IgD-negative memory B cell (primary cell): ENCODE measurements at regions not wholly inside any gene's neighbourhood (a gene's known extent, or its start where the extent isn't known, plus 50 kb on each side); places are given as distances from the start of the nearest gene placed in this dataset.

Experiments
- H3K27ac Mint-ChIP-seq, 3 donors: one replicate each; pipeline ENCODE4 v1.8.0; 2020 to 2022; ENCODE audit warnings: mild to moderate bottlenecking in 3 of 3, mixed read lengths in 3 of 3, moderate library complexity in 1 of 3
- H3K27me3 Mint-ChIP-seq: one replicate; pipeline ENCODE4 v1.8.0; 2021; ENCODE audit warnings: mixed read lengths
- H3K36me3 Mint-ChIP-seq: one replicate; pipeline ENCODE4 v1.8.0; 2020; ENCODE audit warnings: mild to moderate bottlenecking, mixed read lengths
- H3K4me1 Mint-ChIP-seq, 3 donors: one replicate each; pipeline ENCODE4 v1.8.0; 2020 to 2022; ENCODE audit warnings: mixed read lengths in 3 of 3, mild to moderate bottlenecking in 1 of 3
- H3K4me3 Mint-ChIP-seq, 4 donors: one replicate each; pipeline ENCODE4 v1.8.0; 2020 to 2022; ENCODE audit warnings: mild to moderate bottlenecking in 4 of 4, mixed read lengths in 4 of 4, moderate library complexity in 3 of 4
- H3K9me3 Mint-ChIP-seq, 3 donors: one replicate each; pipeline ENCODE4 v1.8.0; 2020 to 2021; ENCODE audit warnings: mixed read lengths in 3 of 3, mild to moderate bottlenecking in 1 of 3

- H3K27me3 Mint-ChIP-seq = no peaks in the 10 kb centered on the region
- H3K4me3 Mint-ChIP-seq = no peak overlapping the region
- peaks cover 2% of the 10 kb centered on the region for H3K36me3 Mint-ChIP-seq
- H3K27ac Mint-ChIP-seq = no peak overlapping the region
- H3K4me1 Mint-ChIP-seq = no peaks in the 10 kb centered on the region
- H3K9me3 Mint-ChIP-seq = peaks cover 4 to 16% (median 9%) of the 10 kb centered on the region in 3 donors
These were observed 170.0 kb upstream of the TSHZ3 start for GRCh38 chr19:31519256-31519655.

GRCh38 chr19:31519908-31520307 is 170.7 kb upstream of the TSHZ3 start:
- Mint-ChIP-seq H3K4me3 (no peak overlapping the region), H3K27ac (no peak overlapping the region), H3K4me1 (no peaks in the 10 kb centered on the region)

GRCh38 chr19:31520633-31521032 is 171.4 kb upstream of the TSHZ3 start:
- Mint-ChIP-seq H3K4me1 (no peaks in the 10 kb centered on the region), H3K9me3 (peaks cover 9 to 21% (median 13%) of the 10 kb centered on the region in 3 donors), H3K27ac (no peak overlapping the region), H3K36me3 (peaks cover 2% of the 10 kb centered on the region), H3K27me3 (no peaks in the 10 kb centered on the region), H3K4me3 (no peak overlapping the region)

More at GRCh38 chr19:31519908-31520307, 170.7 kb upstream of the TSHZ3 start:
- H3K9me3 Mint-ChIP-seq = peaks cover 7 to 16% (median 9%) of the 10 kb centered on the region in 3 donors
- H3K36me3 Mint-ChIP-seq = peaks cover 2% of the 10 kb centered on the region
- no peaks in the 10 kb centered on the region for H3K27me3 Mint-ChIP-seq

GRCh38 chr19:31525610-31526147 is 176.4 kb upstream of the TSHZ3 start:
- H3K4me1 Mint-ChIP-seq = peaks cover 0 to 2% (median 0%) of the 10 kb centered on the region in 3 donors
- H3K4me3 Mint-ChIP-seq = peak overlapping the region in 1 of 4 donors; percentile 45
- H3K9me3 Mint-ChIP-seq = peaks cover 9 to 24% (median 18%) of the 10 kb centered on the region in 3 donors
- peaks cover 2% of the 10 kb centered on the region for H3K36me3 Mint-ChIP-seq
- H3K27me3 Mint-ChIP-seq = no peaks in the 10 kb centered on the region
- H3K27ac Mint-ChIP-seq = no peak overlapping the region

- H3K36me3 Mint-ChIP-seq = peaks cover 2% of the 10 kb centered on the region
- no peaks in the 10 kb centered on the region for H3K27me3 Mint-ChIP-seq
- peaks cover 7 to 20% (median 15%) of the 10 kb centered on the region in 3 donors for H3K9me3 Mint-ChIP-seq
These were observed 178.2 kb upstream of the TSHZ3 start for GRCh38 chr19:31527443-31527842.

GRCh38 chr19:31528261-31528660 is 179.0 kb upstream of the TSHZ3 start:
- H3K4me3 Mint-ChIP-seq = no peak overlapping the region
- H3K27ac Mint-ChIP-seq = no peak overlapping the region
- no peaks in the 10 kb centered on the region for H3K36me3 Mint-ChIP-seq
- H3K27me3 Mint-ChIP-seq = no peaks in the 10 kb centered on the region
- H3K4me1 Mint-ChIP-seq = peaks cover 0 to 2% (median 0%) of the 10 kb centered on the region in 3 donors
- peaks cover 7 to 20% (median 17%) of the 10 kb centered on the region in 3 donors for H3K9me3 Mint-ChIP-seq

More at GRCh38 chr19:31527443-31527842, 178.2 kb upstream of the TSHZ3 start:
- no peak overlapping the region for H3K4me3 Mint-ChIP-seq
- H3K4me1 Mint-ChIP-seq = peaks cover 0 to 2% (median 0%) of the 10 kb centered on the region in 3 donors
- H3K27ac Mint-ChIP-seq = peak overlapping the region in 1 of 3 donors; percentile 11

- H3K36me3 Mint-ChIP-seq = no peaks in the 10 kb centered on the region
- H3K4me3 Mint-ChIP-seq = no peak overlapping the region
- no peaks in the 10 kb centered on the region for H3K27me3 Mint-ChIP-seq
- H3K4me1 Mint-ChIP-seq = peaks cover 0 to 2% (median 0%) of the 10 kb centered on the region in 3 donors
- no peak overlapping the region for H3K27ac Mint-ChIP-seq
- peaks cover 7 to 20% (median 15%) of the 10 kb centered on the region in 3 donors for H3K9me3 Mint-ChIP-seq
These were observed 179.9 kb upstream of the TSHZ3 start for GRCh38 chr19:31529121-31529520.

- H3K4me1 Mint-ChIP-seq = peaks cover 0 to 2% (median 0%) of the 10 kb centered on the region in 3 donors
- H3K27me3 Mint-ChIP-seq = no peaks in the 10 kb centered on the region
- H3K27ac Mint-ChIP-seq = no peak overlapping the region
- no peak overlapping the region for H3K4me3 Mint-ChIP-seq
- no peaks in the 10 kb centered on the region for H3K36me3 Mint-ChIP-seq
- H3K9me3 Mint-ChIP-seq = peaks cover 2 to 16% (median 9%) of the 10 kb centered on the region in 3 donors
These were observed 181.5 kb upstream of the TSHZ3 start for GRCh38 chr19:31530781-31531180.

GRCh38 chr19:31531326-31531725 is 182.1 kb upstream of the TSHZ3 start:
- Mint-ChIP-seq H3K36me3 (no peaks in the 10 kb centered on the region), H3K27ac (no peak overlapping the region), H3K27me3 (no peaks in the 10 kb centered on the region), H3K9me3 (peaks cover 2 to 14% (median 9%) of the 10 kb centered on the region in 3 donors), H3K4me1 (peaks cover 0 to 2% (median 0%) of the 10 kb centered on the region in 3 donors), H3K4me3 (peak overlapping the region in 1 of 4 donors; percentile 70)

GRCh38 chr19:31532034-31532433 is 182.8 kb upstream of the TSHZ3 start:
- Mint-ChIP-seq H3K4me3 (no peak overlapping the region), H3K36me3 (no peaks in the 10 kb centered on the region), H3K4me1 (peaks cover 0 to 2% (median 0%) of the 10 kb centered on the region in 3 donors), H3K27me3 (no peaks in the 10 kb centered on the region), H3K9me3 (peaks cover 2 to 12% (median 9%) of the 10 kb centered on the region in 3 donors), H3K27ac (no peak overlapping the region)

GRCh38 chr19:31533114-31533513 is 183.9 kb upstream of the TSHZ3 start:
- H3K27ac Mint-ChIP-seq = no peak overlapping the region
- peaks cover 2 to 13% (median 10%) of the 10 kb centered on the region in 3 donors for H3K9me3 Mint-ChIP-seq
- no peaks in the 10 kb centered on the region for H3K4me1 Mint-ChIP-seq
- H3K36me3 Mint-ChIP-seq = no peaks in the 10 kb centered on the region
- H3K27me3 Mint-ChIP-seq = no peaks in the 10 kb centered on the region
- H3K4me3 Mint-ChIP-seq = no peak overlapping the region

- Mint-ChIP-seq H3K4me1 (no peaks in the 10 kb centered on the region), H3K4me3 (no peak overlapping the region), H3K9me3 (peaks cover 0 to 14% (median 9%) of the 10 kb centered on the region in 3 donors), H3K27ac (no peak overlapping the region), H3K27me3 (no peaks in the 10 kb centered on the region), H3K36me3 (no peaks in the 10 kb centered on the region)
These were observed 185.0 kb upstream of the TSHZ3 start for GRCh38 chr19:31534231-31534630.

GRCh38 chr19:31534786-31535657 is 185.8 kb upstream of the TSHZ3 start:
- no peaks in the 10 kb centered on the region for H3K27me3 Mint-ChIP-seq
- no peak overlapping the region for H3K27ac Mint-ChIP-seq
- peak overlapping the region in 1 of 4 donors; percentile 36 for H3K4me3 Mint-ChIP-seq
- H3K36me3 Mint-ChIP-seq = no peaks in the 10 kb centered on the region
- H3K9me3 Mint-ChIP-seq = peaks cover 0 to 11% (median 10%) of the 10 kb centered on the region in 3 donors
- H3K4me1 Mint-ChIP-seq = no peaks in the 10 kb centered on the region

GRCh38 chr19:31535691-31536460 is 186.6 kb upstream of the TSHZ3 start:
- peaks cover 0 to 11% (median 10%) of the 10 kb centered on the region in 3 donors for H3K9me3 Mint-ChIP-seq
- H3K36me3 Mint-ChIP-seq = no peaks in the 10 kb centered on the region
- H3K4me1 Mint-ChIP-seq = no peaks in the 10 kb centered on the region
- H3K4me3 Mint-ChIP-seq = no peak overlapping the region
- H3K27ac Mint-ChIP-seq = peak overlapping the region in 1 of 3 donors; percentile 40
- H3K27me3 Mint-ChIP-seq = no peaks in the 10 kb centered on the region

- no peak overlapping the region for H3K27ac Mint-ChIP-seq
- H3K4me1 Mint-ChIP-seq = no peaks in the 10 kb centered on the region
- peaks cover 0 to 14% (median 10%) of the 10 kb centered on the region in 3 donors for H3K9me3 Mint-ChIP-seq
- no peaks in the 10 kb centered on the region for H3K36me3 Mint-ChIP-seq
- H3K27me3 Mint-ChIP-seq = no peaks in the 10 kb centered on the region
- H3K4me3 Mint-ChIP-seq = no peak overlapping the region
These were observed 187.9 kb upstream of the TSHZ3 start for GRCh38 chr19:31537136-31537535.
